HepG2 (cell line): ENCODE measurements at regions not wholly inside any gene's neighbourhood (a gene's known extent, or its start where the extent isn't known, plus 50 kb on each side); places are given as distances from the start of the nearest gene placed in this dataset.

Experiments
- ATAC-seq: fragments of 200-7000 bp; cut with Tn5 transposase; 3 replicates; pipeline ENCODE4 v1.9.1; 2020; ENCODE audit warnings: mild to moderate bottlenecking, moderate library complexity
- BruUV-seq: library from RNA; stranded (reverse); fragments of 400-500 nt; replicated peaks from 2 replicates; lab custom pipeline; 2021; lab: Mats Ljungman, UMichigan
- CTCF ChIA-PET: fragments of 300-600 bp; formaldehyde crosslinking; extraction: SDS; loops from one replicate; lab custom pipeline; 2021; ENCODE audit warnings: low total read pairs, inconsistent platforms, low intra/inter-chr PET ratio; lab: Yijun Ruan, JAX
- POLR2A ChIA-PET: fragments of 350-600 bp; sonication (Branson Sonifier 250); formaldehyde crosslinking; loops from one replicate; lab custom pipeline; 2020; ENCODE audit warnings: antibody characterized with exemption, inconsistent platforms; lab: Yijun Ruan, JAX
- DNase-seq: peaks from one replicate; pipeline ENCODE4 v3.0.0-alpha.2; 2015; ENCODE audit warnings: low spot score
- FAIRE-seq: peaks from 3 replicates; lab custom pipeline; 2011; peaks lifted over from hg19 to GRCh38; lab: Jason Lieb, UNC
- H2AFZ ChIP-seq: one replicate; pipeline ENCODE4 v1.6.1; 2011; ENCODE audit warnings: low read length, inconsistent platforms
- H3K27ac ChIP-seq: fragments of 300-600 bp; 3 replicates; pipeline ENCODE4 v1.8.0; 2011; ENCODE audit warnings: mixed run types, mild to moderate bottlenecking, mixed read lengths, low read length, inconsistent platforms; ENCODE audit not compliant: insufficient read depth; ENCODE audit errors: extremely low read length
- H3K27me3 ChIP-seq, 2 experiments: fragments of 200-600 bp in 1 of 2; 2 replicates in 1 of 2; 3 replicates in 1 of 2; pipeline versions ENCODE4 v1.6.0 to v1.8.0; 2011; ENCODE audit warnings: low read length in 2 of 2, mild to moderate bottlenecking in 2 of 2, moderate library complexity in 2 of 2, inconsistent platforms in 1 of 2; ENCODE audit not compliant: insufficient read depth in 2 of 2, control insufficient read depth in 1 of 2
- H3K36me3 ChIP-seq, 2 experiments: fragments of 200-600 bp in 1 of 2; replicated peaks in 1 of 2; 2 replicates in 1 of 2; 3 replicates in 1 of 2; pipeline versions ENCODE4 v1.5.1 to v1.8.0; 2011; ENCODE audit warnings: low read length in 2 of 2, inconsistent platforms in 1 of 2; ENCODE audit not compliant: insufficient read depth in 2 of 2, control insufficient read depth in 1 of 2
- H3K4me1 ChIP-seq: 2 replicates; pipeline ENCODE4 v1.5.1; 2012; ENCODE audit warnings: low read length, inconsistent platforms; ENCODE audit not compliant: insufficient read depth
- H3K4me2 ChIP-seq: 2 replicates; pipeline ENCODE4 v1.6.0; 2011; ENCODE audit warnings: low read depth, low read length, inconsistent platforms
- H3K4me3 ChIP-seq, 3 experiments: fragments of 200-600 bp in 1 of 3; sonication (generic), shearing (Covaris generic) in 1 of 3; replicated peaks in 1 of 3; 2 replicates each; pipeline ENCODE4 v1.5.1; 2011 to 2016; ENCODE audit warnings: low read length in 3 of 3, inconsistent platforms in 2 of 3, low read depth in 2 of 3, mild to moderate bottlenecking in 2 of 3, control low read depth in 1 of 3, mixed read lengths in 1 of 3; ENCODE audit not compliant: insufficient read depth in 1 of 3
- H3K79me2 ChIP-seq: one replicate; pipeline ENCODE4 v1.6.1; 2011; ENCODE audit warnings: low read length, inconsistent platforms; ENCODE audit not compliant: insufficient read depth
- H3K9ac ChIP-seq: 2 replicates; pipeline ENCODE4 v1.6.0; 2011; ENCODE audit warnings: mild to moderate bottlenecking, low read depth, low read length, inconsistent platforms; ENCODE audit not compliant: insufficient read depth
- H3K9me3 ChIP-seq: 2 replicates; pipeline ENCODE4 v1.5.1; 2012; ENCODE audit warnings: mild to moderate bottlenecking, low read length
- H4K20me1 ChIP-seq: 2 replicates; pipeline ENCODE4 v1.6.0; 2011; ENCODE audit warnings: inconsistent platforms, mild to moderate bottlenecking, low read length, moderate library complexity; ENCODE audit not compliant: insufficient read depth
- CENPX ChIP-seq: sonication (generic); formaldehyde crosslinking; IDR thresholded peaks from 2 replicates; pipeline ENCODE4 v1.9.0; 2021; ENCODE audit warnings: mild to moderate bottlenecking, missing genetic modification reagents, moderate library complexity
- HNRNPH1 ChIP-seq: fragments of 200-400 bp; formaldehyde crosslinking; optimal IDR thresholded peaks from 2 replicates; pipeline ENCODE3; 2017; ENCODE audit warnings: mild to moderate bottlenecking, low read depth, low read length
- TIGD3 ChIP-seq: sonication (generic); formaldehyde crosslinking; IDR thresholded peaks from 2 replicates; pipeline ENCODE4 v1.5.1; 2020; ENCODE audit warnings: mild to moderate bottlenecking, missing genetic modification reagents, borderline replicate concordance
- ZBTB4 ChIP-seq: sonication (generic); formaldehyde crosslinking; IDR thresholded peaks from 2 replicates; pipeline ENCODE4 v1.4.0; 2020; ENCODE audit warnings: missing genetic modification reagents, mild to moderate bottlenecking, borderline replicate concordance
- ZNF10 ChIP-seq: sonication (generic); formaldehyde crosslinking; IDR thresholded peaks from 2 replicates; pipeline ENCODE4 v1.4.0; 2020; ENCODE audit warnings: mild to moderate bottlenecking, low read depth, missing genetic modification reagents, borderline replicate concordance
- ZNF572 ChIP-seq: sonication (generic); formaldehyde crosslinking; IDR thresholded peaks from 2 replicates; pipeline ENCODE4 v1.5.1; 2020; ENCODE audit warnings: mild to moderate bottlenecking, missing genetic modification reagents
- ZNF619 ChIP-seq: sonication (generic); formaldehyde crosslinking; IDR thresholded peaks from 2 replicates; pipeline ENCODE4 v1.4.0; 2020; ENCODE audit warnings: mild to moderate bottlenecking, missing genetic modification reagents
- WGBS: methylation state at CpG from one replicate; pipeline ENCODE4 v1.1.6; 2017; ENCODE audit warnings: low lambda C conversion rate; 5-methylcytosine and 5-hydroxymethylcytosine counted together
- in situ Hi-C: cut with HindIII; loops from 2 replicates; pipeline ENCODE4 v1.10.0; 2017; ENCODE audit warnings: low pct_unique_long_range_greater_than_20kb; ENCODE audit not compliant: extremely low pct_ligation_motif_present
- intact Hi-C: fragments of 100-400 bp; cut with micrococcal nuclease; formaldehyde crosslinking; loops from one replicate; pipeline ENCODE4 v1.10.0; 2022; ENCODE audit not compliant: unreplicated experiment
- TF ChIP-seq, protein P1 (sequence below): sonication (generic); formaldehyde crosslinking; IDR thresholded peaks from 2 replicates; pipeline ENCODE4 v1.5.1; 2020; ENCODE audit warnings: mild to moderate bottlenecking, missing genetic modification reagents

- no peaks in the 10 kb centered on the region for H4K20me1 ChIP-seq
- FAIRE-seq (no peak), ATAC-seq (no peak), DNase-seq (no peak)
- no peak overlapping the region for H3K9ac ChIP-seq
- no peaks in the 10 kb centered on the region for H3K36me3 ChIP-seq
- no TSS peak for BruUV-seq
- no peak overlapping the region for H3K27ac ChIP-seq
- no peaks in the 10 kb centered on the region for H3K27me3 ChIP-seq
- no peak overlapping the region for H3K4me2 ChIP-seq
- no peaks in the 10 kb centered on the region for H3K9me3 ChIP-seq
- intact Hi-C loops (no loop called here), in situ Hi-C loops (no loop called here)
- H3K79me2 ChIP-seq: no peaks in the 10 kb centered on the region
- TF ChIP-seq TIGD3 (no peak), ZNF619 (CRISPR knock-in tag) (no peak), CENPX (no peak), ZBTB4 (CRISPR knock-in tag) (no peak), HNRNPH1 (no peak), ZNF572 (CRISPR knock-in tag) (no peak), ZNF10 (no peak)
- TF ChIP-seq, protein P1, sequence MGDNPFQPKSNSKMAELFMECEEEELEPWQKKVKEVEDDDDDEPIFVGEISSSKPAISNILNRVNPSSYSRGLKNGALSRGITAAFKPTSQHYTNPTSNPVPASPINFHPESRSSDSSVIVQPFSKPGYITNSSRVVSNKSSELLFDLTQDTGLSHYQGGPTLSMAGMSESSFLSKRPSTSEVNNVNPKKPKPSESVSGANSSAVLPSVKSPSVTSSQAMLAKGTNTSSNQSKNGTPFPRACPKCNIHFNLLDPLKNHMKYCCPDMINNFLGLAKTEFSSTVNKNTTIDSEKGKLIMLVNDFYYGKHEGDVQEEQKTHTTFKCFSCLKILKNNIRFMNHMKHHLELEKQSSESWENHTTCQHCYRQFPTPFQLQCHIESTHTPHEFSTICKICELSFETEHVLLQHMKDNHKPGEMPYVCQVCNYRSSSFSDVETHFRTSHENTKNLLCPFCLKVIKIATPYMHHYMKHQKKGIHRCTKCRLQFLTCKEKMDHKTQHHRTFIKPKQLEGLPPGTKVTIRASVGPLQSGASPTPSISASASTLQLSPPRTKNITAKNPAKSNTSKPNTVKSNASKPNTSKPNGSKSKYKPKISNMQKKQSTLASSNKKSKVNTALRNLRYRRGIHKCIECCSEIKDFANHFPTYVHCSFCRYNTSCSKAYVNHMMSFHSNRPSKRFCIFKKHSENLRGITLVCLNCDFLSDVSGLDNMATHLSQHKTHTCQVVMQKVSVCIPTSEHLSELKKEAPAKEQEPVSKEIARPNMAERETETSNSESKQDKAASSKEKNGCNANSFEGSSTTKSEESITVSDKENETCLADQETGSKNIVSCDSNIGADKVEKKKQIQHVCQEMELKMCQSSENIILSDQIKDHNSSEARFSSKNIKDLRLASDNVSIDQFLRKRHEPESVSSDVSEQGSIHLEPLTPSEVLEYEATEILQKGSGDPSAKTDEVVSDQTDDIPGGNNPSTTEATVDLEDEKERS (CRISPR knock-in tag): no peak
- ChIA-PET POLR2A (no interaction called here), CTCF (no interaction called here)
- WGBS: 49% methylated on average over 8 of the region's 8 CpGs
- no peaks in the 10 kb centered on the region for H3K4me1 ChIP-seq
- no peak overlapping the region for H2AFZ ChIP-seq
- H3K4me3 ChIP-seq: no peak overlapping the region
Measured at GRCh38 chr2:160920791-160921303, 239.4 kb upstream of the TANK start.
